Liver (tissue), 3 donors: ENCODE measurements at regions not wholly inside any gene's neighbourhood (a gene's known extent, or its start where the extent isn't known, plus 50 kb on each side); places are given as distances from the start of the nearest gene placed in this dataset.

Experiments
- CTCF ChIP-seq: fragments of 150-350 bp; IDR thresholded peaks from 2 replicates; pipeline ENCODE4 v1.5.1; 2017; ENCODE audit warnings: improper control_type of control experiment, low read depth, low read length; ENCODE audit not compliant: missing input control
- EGR1 ChIP-seq, 2 donors: IDR thresholded peaks; 2 replicates each; pipeline ENCODE4 v1.6.1; 2016 to 2018; ENCODE audit warnings: antibody characterized with exemption in 2 of 2, low read depth in 2 of 2
- FOXA1 ChIP-seq: IDR thresholded peaks from 2 replicates; pipeline ENCODE4 v1.6.1; 2016; ENCODE audit warnings: antibody characterized with exemption
- JUND ChIP-seq, 2 donors: IDR thresholded peaks; 2 replicates each; pipeline ENCODE4 v1.6.1; 2016; ENCODE audit warnings: antibody characterized with exemption in 2 of 2
- RAD21 ChIP-seq, 2 donors: IDR thresholded peaks; 2 replicates each; pipeline ENCODE4 v1.6.1; 2016; ENCODE audit warnings: antibody characterized with exemption in 2 of 2, mild to moderate bottlenecking in 2 of 2
- REST ChIP-seq: IDR thresholded peaks from 2 replicates; pipeline ENCODE4 v1.6.1; 2016; ENCODE audit warnings: antibody characterized with exemption, mild to moderate bottlenecking
- TAF1 ChIP-seq: conservative IDR thresholded peaks from 2 replicates; pipeline ENCODE4 v1.6.1; 2016; ENCODE audit warnings: antibody characterized with exemption, mild to moderate bottlenecking
- YY1 ChIP-seq: IDR thresholded peaks from 2 replicates; pipeline ENCODE4 v1.6.1; 2016; ENCODE audit warnings: antibody characterized with exemption, mild to moderate bottlenecking
- ZBTB33 ChIP-seq: IDR thresholded peaks from 2 replicates; pipeline ENCODE4 v1.6.1; 2016; ENCODE audit warnings: antibody characterized with exemption
- donor health status: healthy.
- donor health status: healthy.

- TF ChIP-seq CTCF (no peak), TAF1 (no peak), EGR1 (IDR thresholded peaks at IDR 0.05; ENCODE audit: low read depth in 2 of 2) (no peak), JUND (IDR thresholded peaks at IDR 0.05) (no peak), ZBTB33 (no peak), YY1 (no peak), RAD21 (IDR thresholded peaks at IDR 0.05) (no peak), FOXA1 (no peak), REST (no peak)
These were observed 220.3 kb downstream of the PLPP3 start for GRCh38 chr1:56359056-56359455.
